ENCODE measurements at regions not wholly inside any gene's neighbourhood (a gene's known extent, or its start where the extent isn't known, plus 50 kb on each side); places are given as distances from the start of the nearest gene placed in this dataset.

DNA sequence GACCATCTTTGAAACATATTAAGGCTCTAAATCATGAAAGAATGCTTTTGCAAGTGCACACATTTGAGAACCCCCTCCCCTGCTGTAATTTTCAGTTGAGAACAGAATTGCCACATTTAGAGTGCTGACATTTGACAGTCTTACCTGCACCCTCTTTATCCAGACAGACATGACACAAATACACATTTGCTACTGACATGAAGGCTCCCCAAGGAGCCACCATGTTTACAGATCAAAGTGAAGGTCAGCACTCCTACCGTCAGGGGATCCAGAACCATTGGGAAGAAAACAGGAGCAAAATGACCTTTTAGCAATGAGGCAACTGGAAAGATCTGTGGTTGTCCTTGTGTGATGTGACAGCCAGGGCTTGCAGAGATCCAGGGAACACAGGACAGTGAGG, 315.4 kb upstream of the CNR1 start:
- TF ChIP-seq EZH2phosphoT487 (IDR thresholded peaks at IDR 0.05; ENCODE audit: borderline replicate concordance, low read length): no peak
- H3K27me3 ChIP-seq (ENCODE audit: control insufficient read depth, low read length): no peaks in the 10 kb centered on the region
- H3K79me2 ChIP-seq (ENCODE audit: control insufficient read depth, low read length): no peaks in the 10 kb centered on the region
- no peak overlapping the region for H3K4me3 ChIP-seq (ENCODE audit: low read length)
- H3K9me3 ChIP-seq (ENCODE audit: control insufficient read depth, insufficient read depth, low read length): peaks cover 6% of the 10 kb centered on the region; the same call in 1 of the 2 replicates
- no peaks in the 10 kb centered on the region for H3K36me3 ChIP-seq (ENCODE audit: control insufficient read depth, low read length)
- no peak overlapping the region for H3K27ac ChIP-seq (ENCODE audit: low read depth, low read length)
- H3K4me1 ChIP-seq (ENCODE audit: control insufficient read depth, low read length): peaks cover 15% of the 10 kb centered on the region
- no peak overlapping the region for H3K4me2 ChIP-seq (ENCODE audit: low read length)
- H3K9me2 ChIP-seq (replicated peaks; ENCODE audit: control insufficient read depth, low read length): no peaks in the 10 kb centered on the region
- no peaks in the 10 kb centered on the region for H4K20me1 ChIP-seq (ENCODE audit: control insufficient read depth, insufficient read depth, low read depth, low read length)
- H3F3A ChIP-seq (ENCODE audit: control insufficient read depth, insufficient read depth): no peaks in the 10 kb centered on the region

DNA sequence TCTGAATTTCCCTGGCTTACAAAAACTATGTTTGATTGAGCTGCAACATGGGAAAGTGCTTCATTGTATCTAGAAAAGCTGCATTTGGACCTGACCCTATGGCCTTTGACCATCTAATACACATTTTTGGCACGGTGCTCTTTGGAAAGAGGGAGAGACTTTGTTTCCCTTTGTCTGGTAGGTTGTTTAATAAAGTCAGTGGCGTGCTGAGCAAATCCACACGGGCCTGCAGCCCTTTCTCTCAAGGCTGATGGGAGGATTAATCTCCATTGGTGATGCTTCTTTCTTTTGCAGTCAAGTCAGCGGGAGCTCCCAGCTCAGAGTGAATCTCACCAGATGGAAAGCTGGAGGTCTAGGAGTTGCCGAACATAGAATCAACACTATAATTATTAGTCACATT, 314.7 kb upstream of the CNR1 start:
- TF ChIP-seq CTCF (IDR thresholded peaks at IDR 0.05; ENCODE audit: low read depth, low read length, poor library complexity, severe bottlenecking) (no peak), EZH2phosphoT487 (IDR thresholded peaks at IDR 0.05; ENCODE audit: borderline replicate concordance, low read length) (no peak)
- no peak overlapping the region for H3K4me3 ChIP-seq (ENCODE audit: low read length)
- no peaks in the 10 kb centered on the region for H3K36me3 ChIP-seq (ENCODE audit: control insufficient read depth, low read length)
- H3K9me2 ChIP-seq (replicated peaks; ENCODE audit: control insufficient read depth, low read length): no peaks in the 10 kb centered on the region
- no peaks in the 10 kb centered on the region for H3F3A ChIP-seq (ENCODE audit: control insufficient read depth, insufficient read depth)
- H3K27me3 ChIP-seq (ENCODE audit: control insufficient read depth, low read length): no peaks in the 10 kb centered on the region
- H3K9me3 ChIP-seq (ENCODE audit: control insufficient read depth, insufficient read depth, low read length): peaks cover 6% of the 10 kb centered on the region; the same call in 1 of the 2 replicates
- H3K4me2 ChIP-seq (ENCODE audit: low read length): no peak overlapping the region
- H3K27ac ChIP-seq (ENCODE audit: low read depth, low read length): no peak overlapping the region
- H3K4me1 ChIP-seq (ENCODE audit: control insufficient read depth, low read length): peaks cover 15% of the 10 kb centered on the region
- no peaks in the 10 kb centered on the region for H3K79me2 ChIP-seq (ENCODE audit: control insufficient read depth, low read length)
- no peaks in the 10 kb centered on the region for H4K20me1 ChIP-seq (ENCODE audit: control insufficient read depth, insufficient read depth, low read depth, low read length)

DNA sequence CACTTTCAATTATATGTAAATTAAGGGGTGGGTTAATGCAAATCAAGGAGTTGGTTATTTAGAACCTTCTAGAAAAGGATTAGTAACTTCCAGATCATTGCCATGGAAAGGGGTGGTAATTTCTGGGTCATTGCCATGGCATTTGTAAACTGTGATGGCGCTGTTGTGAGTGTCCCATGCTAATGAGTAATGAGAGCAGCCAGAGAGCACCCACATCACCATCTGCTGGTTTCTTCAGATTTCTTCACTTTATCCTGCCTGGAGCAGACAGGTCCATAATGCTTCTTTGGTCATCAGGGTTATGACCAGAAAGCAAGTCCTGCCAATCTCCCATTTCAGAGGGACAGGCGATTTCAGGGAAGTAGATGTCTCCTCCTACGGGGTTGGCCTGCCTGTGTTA, 311.3 kb upstream of the CNR1 start:
- Histone ChIP-seq H3K4me2 (ENCODE audit: low read length) (no peak overlapping the region), H3K4me3 (ENCODE audit: low read length) (no peak overlapping the region), H3K9me3 (ENCODE audit: control insufficient read depth, insufficient read depth, low read length) (peaks cover 6% of the 10 kb centered on the region; the same call in 1 of the 2 replicates), H3K9me2 (replicated peaks; ENCODE audit: control insufficient read depth, low read length) (no peaks in the 10 kb centered on the region), H3K36me3 (ENCODE audit: control insufficient read depth, low read length) (no peaks in the 10 kb centered on the region), H3K27me3 (ENCODE audit: control insufficient read depth, low read length) (no peaks in the 10 kb centered on the region), H3K27ac (ENCODE audit: low read depth, low read length) (no peak overlapping the region), H3F3A (ENCODE audit: control insufficient read depth, insufficient read depth) (no peaks in the 10 kb centered on the region), H4K20me1 (ENCODE audit: control insufficient read depth, insufficient read depth, low read depth, low read length) (no peaks in the 10 kb centered on the region), H3K79me2 (ENCODE audit: control insufficient read depth, low read length) (no peaks in the 10 kb centered on the region), H3K4me1 (ENCODE audit: control insufficient read depth, low read length) (peaks cover 8% of the 10 kb centered on the region)
- no peak for TF ChIP-seq EZH2phosphoT487 (IDR thresholded peaks at IDR 0.05; ENCODE audit: borderline replicate concordance, low read length)
- TF ChIP-seq CTCF (IDR thresholded peaks at IDR 0.05; ENCODE audit: low read depth, low read length, poor library complexity, severe bottlenecking): no peak

GRCh38 chr6:88476388-88476787, 310.2 kb upstream of the CNR1 start:
- H3K27me3 ChIP-seq (ENCODE audit: control insufficient read depth, low read length): no peaks in the 10 kb centered on the region
- TF ChIP-seq CTCF (IDR thresholded peaks at IDR 0.05; ENCODE audit: low read depth, low read length, poor library complexity, severe bottlenecking) (no peak), EZH2phosphoT487 (IDR thresholded peaks at IDR 0.05; ENCODE audit: borderline replicate concordance, low read length) (no peak)

More at GRCh38 chr6:88476388-88476787, 310.2 kb upstream of the CNR1 start:
- H3F3A ChIP-seq (ENCODE audit: control insufficient read depth, insufficient read depth): no peaks in the 10 kb centered on the region
- no peaks in the 10 kb centered on the region for H3K36me3 ChIP-seq (ENCODE audit: control insufficient read depth, low read length)
- no peaks in the 10 kb centered on the region for H3K79me2 ChIP-seq (ENCODE audit: control insufficient read depth, low read length)
- H3K4me1 ChIP-seq (ENCODE audit: control insufficient read depth, low read length): no peaks in the 10 kb centered on the region
- no peaks in the 10 kb centered on the region for H3K9me2 ChIP-seq (replicated peaks; ENCODE audit: control insufficient read depth, low read length)
- H3K27ac ChIP-seq (ENCODE audit: low read depth, low read length): no peak overlapping the region
- no peak overlapping the region for H3K4me3 ChIP-seq (ENCODE audit: low read length)
- peaks cover 6% of the 10 kb centered on the region; the same call in 1 of the 2 replicates for H3K9me3 ChIP-seq (ENCODE audit: control insufficient read depth, insufficient read depth, low read length)
- H4K20me1 ChIP-seq (ENCODE audit: control insufficient read depth, insufficient read depth, low read depth, low read length): no peaks in the 10 kb centered on the region
- no peak overlapping the region for H3K4me2 ChIP-seq (ENCODE audit: low read length)

Data from DOHH2 (cell line).